HG03575 (cell line): ENCODE measurements at regions not wholly inside any gene's neighbourhood (a gene's known extent, or its start where the extent isn't known, plus 50 kb on each side); places are given as distances from the start of the nearest gene placed in this dataset.
"Not testable (repeated sequence)": the region's sequence is repeated elsewhere in the genome, so short reads cannot be mapped to it uniquely, and the experiment has no call there.

Experiments used
- ATAC-seq: cut with Tn5 transposase; IDR thresholded peaks from one replicate; pipeline ENCODE4 v1.9.1; 2021; ENCODE audit not compliant: unreplicated experiment, insufficient number of reproducible peaks, low FRiP score; ENCODE audit errors: extremely low read depth

GRCh38 chr5:103676198-103676597 is 113.6 kb upstream of the NUDT12 start:
- ATAC-seq, result not testable (repeated sequence)

GRCh38 chr5:103674739-103675138 is 112.2 kb upstream of the NUDT12 start:
- no peak for ATAC-seq

- ATAC-seq, result no peak
These were observed 111.7 kb upstream of the NUDT12 start for GRCh38 chr5:103674251-103674650.

- no peak for ATAC-seq
These were observed 107.0 kb upstream of the NUDT12 start for GRCh38 chr5:103669615-103670014.

DNA sequence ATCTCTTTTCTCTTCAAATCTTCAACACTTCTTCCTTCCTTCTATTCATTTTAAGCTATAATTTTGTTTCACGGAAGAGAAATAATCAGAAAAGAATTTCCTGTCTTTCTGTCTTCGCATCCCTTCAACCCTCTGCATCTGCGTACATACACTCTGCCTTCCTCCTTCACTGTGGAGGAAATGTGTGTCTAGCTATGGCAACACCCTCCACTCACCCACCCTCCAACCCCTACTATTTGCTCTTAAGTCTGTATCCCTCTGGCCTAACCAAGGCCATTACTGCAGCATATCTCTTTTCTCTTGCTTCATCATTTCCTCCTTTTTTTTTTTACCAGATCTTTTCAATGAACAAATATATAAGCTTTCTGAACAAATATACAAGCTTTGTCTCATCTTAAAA is 105.7 kb upstream of the NUDT12 start:
- ATAC-seq, result no peak

- ATAC-seq, result no peak
These were observed 104.5 kb upstream of the NUDT12 start for GRCh38 chr5:103667068-103667467.

GRCh38 chr5:103657301-103657700 is 94.7 kb upstream of the NUDT12 start:
- ATAC-seq, result no peak

DNA sequence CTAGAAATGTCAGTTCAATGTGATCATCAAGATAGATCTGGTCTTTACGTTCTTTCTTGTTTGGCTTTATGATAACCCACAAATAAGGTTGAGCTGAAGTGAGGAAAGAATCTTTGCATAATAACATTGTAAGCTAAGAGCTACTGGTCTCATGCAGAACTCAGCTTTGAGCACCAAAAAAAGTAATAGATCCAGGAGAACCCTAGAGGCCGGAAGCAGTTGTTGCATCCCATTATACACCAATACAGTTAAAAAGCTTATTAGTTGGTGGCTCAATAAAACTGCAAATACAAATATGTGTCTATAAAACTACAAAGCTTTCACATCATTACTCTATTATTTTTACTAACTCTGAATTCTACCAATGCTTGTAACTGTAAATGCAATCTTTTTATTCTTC is 85.5 kb upstream of the NUDT12 start:
- ATAC-seq, result no peak

DNA sequence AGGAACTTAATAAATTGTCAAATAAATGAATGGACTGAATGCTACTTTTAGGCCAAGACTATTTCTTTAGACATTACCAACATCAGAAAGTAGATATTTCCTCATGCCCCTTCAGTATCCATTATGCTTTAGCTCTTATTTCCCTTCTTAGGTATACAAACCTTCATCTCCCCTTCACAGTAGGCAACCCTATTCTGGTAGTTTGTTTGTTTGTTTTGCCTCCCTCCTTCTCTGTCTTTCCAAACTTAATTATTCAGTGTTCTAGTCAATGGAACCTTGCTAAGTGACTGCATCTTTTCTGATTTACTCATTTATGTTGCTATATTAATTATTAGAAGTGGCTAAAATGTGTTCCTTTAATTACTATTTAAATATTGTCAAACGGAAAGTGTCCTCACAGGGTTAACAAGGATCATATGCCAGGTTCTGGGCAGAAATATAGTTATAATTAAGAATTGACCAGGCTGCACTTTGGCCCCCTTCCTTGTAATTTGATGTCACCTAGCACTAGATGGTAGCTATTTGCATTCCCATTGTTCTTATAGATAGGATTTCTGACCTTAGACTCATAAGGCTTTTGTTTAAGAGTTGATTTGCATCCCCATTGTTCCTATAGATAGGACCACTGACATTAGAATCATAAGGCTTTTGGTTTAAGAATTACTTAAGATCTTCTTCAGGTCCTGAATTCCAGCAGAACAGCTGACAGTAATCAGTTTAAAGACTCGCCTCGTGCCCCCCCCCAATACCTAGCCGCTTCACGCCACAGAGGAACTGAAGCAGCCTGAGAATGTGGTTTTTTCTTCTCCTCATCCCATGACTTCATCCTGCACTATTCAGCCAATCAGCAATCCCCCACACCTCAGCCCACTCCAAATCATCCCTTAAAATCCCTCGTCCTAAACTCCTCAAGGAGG is 84.4 kb upstream of the NUDT12 start:
- ATAC-seq, result no peak

- ATAC-seq, result no peak
These were observed 83.2 kb upstream of the NUDT12 start for GRCh38 chr5:103645816-103646215.

DNA sequence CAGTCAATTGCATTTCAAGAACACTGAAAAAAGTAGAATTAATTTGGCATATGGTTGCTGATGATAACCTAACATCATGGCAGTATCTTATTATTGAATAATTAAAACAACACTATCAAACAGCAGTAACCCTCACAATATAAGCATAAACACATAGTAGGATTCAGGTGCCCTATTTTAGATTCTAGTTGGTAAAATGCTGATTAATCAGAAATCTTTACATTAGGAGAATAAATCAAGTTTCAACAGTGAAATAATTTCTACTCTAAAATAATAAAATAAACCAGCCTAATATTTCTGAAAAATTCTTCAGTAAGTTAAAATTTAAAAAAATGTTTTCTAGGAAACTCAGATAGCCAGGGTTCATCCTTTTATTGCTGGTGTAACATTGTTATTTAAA is 76.4 kb upstream of the NUDT12 start:
- ATAC-seq, result no peak

DNA sequence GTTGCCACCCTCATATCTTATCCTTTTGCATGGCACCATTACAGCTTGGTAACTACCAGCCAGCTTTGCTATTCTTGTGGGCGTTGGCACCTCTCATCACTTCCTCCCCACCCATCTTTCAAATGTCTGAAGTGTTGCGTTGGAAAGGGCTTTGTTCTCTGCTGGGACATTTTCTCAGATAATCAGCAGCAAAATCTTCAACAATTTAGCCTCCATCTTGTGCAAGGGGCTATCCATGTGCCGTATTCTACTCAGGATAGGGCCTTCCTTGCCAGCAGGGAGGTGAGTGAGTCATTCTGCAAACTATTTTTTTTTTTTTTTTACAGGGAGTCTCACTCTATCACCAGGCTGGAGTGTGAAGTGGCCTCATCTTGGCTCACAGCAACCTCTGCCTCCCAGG is 62.1 kb upstream of the NUDT12 start:
- no peak for ATAC-seq

GRCh38 chr5:103624035-103624480 is 61.5 kb upstream of the NUDT12 start:
- no peak for ATAC-seq

- no peak for ATAC-seq
These were observed 60.8 kb upstream of the NUDT12 start for GRCh38 chr5:103623425-103623824.

- no peak for ATAC-seq
These were observed 59.0 kb upstream of the NUDT12 start for GRCh38 chr5:103621548-103621930.

GRCh38 chr5:103620851-103621547 is 58.4 kb upstream of the NUDT12 start:
- ATAC-seq, result no peak

DNA sequence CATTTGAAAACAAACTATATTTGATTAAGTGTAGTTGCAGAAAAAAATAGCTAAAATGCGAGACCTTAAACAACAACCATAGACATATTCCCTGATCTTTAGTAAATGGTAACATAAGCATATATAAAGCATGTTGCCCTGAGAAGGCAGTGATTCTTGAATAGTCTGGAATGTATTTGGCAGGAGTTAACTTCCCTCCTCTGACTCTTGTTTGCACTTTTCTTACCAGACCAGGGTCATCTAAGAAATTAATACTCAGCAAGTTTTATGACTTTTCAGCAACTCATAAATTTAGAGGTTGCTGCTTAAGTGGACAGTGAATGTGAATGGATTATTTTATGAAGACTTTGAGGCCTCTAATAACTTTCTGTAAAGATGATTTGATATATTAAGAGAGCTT is 55.3 kb upstream of the NUDT12 start:
- no peak for ATAC-seq

GRCh38 chr5:103617090-103617489 is 54.5 kb upstream of the NUDT12 start:
- no peak for ATAC-seq

GRCh38 chr5:103612545-103612944 is 50.0 kb upstream of the NUDT12 start:
- ATAC-seq, result no peak
